HG02623 (cell line): ENCODE measurements at regions not wholly inside any gene's neighbourhood (a gene's known extent, or its start where the extent isn't known, plus 50 kb on each side); places are given as distances from the start of the nearest gene placed in this dataset.
"Not testable (repeated sequence)": the region's sequence is repeated elsewhere in the genome, so short reads cannot be mapped to it uniquely, and the experiment has no call there.

ENCODE experiments used
- ATAC-seq: cut with Tn5 transposase; IDR thresholded peaks from one replicate; pipeline ENCODE4 v1.9.1; 2021; ENCODE audit warnings: moderate library complexity; ENCODE audit not compliant: unreplicated experiment

DNA sequence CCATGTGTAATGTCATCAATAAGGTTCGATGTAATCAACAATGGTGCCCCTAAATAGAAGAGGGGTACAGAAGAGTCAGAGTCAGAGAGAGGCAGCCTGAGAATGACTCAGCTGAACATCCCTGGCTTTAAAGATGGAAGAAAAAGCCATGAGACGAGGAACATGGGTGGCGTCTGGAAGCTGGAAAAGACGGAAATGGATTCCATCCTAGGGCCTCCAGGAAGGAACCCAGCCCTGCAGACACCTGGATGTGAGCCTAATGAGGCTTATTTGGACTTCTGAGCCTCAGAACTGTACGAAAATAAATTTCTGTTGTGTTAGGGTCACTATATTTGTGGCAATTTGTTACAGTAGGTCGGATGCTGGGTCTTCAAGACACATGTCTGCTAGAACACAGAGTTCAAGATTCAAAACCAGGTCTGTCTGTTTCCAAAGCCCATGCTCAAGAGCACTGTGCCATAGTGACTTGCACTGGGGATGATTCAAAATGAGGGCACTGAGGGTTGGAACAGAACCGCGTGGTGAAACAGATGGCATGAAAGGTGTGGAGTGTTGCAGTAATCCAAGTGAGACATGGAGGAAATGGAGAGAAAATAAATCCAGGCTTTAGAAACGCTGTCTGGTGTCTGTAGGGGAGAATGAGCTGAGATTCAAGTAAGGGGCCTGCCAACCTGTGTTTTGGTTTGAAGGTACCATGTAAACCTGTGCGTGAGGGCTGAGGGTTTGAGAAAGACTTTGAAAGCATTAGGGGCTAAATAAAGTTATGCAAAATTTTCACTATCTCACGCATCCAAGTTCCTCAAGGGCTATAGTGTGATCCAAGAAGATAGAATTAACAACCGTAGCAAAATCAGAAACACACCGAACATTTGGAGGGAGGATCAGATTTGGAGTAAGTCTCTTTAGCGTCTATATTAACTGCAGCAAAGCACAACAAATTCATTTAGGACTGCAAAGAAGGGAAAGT lies 849.1 kb upstream of the AUTS2 start:
- no peak for ATAC-seq

DNA sequence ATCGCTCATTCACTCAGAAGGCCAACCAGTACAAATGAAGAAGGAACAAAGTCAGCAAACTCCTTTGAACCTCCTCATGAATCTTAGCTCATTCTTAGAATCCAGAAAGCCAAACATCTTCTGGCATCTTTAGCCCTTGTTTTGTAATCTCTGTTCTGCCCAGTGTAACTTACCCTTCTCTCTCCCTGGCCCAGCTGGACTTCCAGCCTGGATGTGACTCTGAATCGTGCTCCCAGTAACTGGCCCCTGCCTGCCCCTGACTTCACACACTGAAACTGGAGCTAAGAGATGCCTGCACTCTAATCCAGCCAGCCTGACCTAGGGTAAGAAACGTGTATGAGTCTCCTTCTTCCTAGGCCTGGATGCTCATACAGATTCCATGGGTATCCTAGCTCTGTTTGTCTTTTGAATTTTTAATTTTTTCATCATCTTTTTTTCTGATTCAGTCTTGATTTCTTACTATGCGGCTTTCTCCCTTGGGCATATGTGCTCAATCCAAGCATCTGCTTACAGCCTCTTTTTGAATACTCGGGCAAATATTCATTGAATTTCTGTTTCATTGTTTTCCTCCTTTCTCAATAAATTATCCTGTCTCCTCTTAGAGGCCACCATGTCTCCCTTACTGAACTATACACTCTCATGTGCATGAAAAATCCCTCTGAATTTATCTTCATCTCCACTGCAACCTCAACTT lies 845.6 kb upstream of the AUTS2 start:
- ATAC-seq = no peak

DNA sequence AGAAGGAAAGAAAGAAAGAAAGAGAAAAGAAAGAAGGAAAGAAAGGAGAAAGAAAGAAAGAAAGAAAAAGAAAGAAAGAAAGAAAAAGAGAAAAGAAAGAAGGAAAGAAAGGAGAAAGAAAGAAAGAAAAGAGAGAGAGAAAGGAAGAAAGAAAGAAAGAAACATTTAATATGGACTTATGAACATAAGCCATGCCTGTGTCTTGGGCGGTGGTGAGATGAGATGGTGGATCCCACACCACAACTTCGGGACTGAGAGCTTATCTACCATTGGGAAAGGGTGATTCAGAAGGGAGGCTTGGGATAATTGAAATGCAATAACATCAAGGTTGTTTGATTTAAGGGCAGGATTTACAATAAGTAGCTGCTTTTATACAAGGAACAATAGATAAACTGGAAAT lies 843.9 kb upstream of the AUTS2 start:
- ATAC-seq = no peak

DNA sequence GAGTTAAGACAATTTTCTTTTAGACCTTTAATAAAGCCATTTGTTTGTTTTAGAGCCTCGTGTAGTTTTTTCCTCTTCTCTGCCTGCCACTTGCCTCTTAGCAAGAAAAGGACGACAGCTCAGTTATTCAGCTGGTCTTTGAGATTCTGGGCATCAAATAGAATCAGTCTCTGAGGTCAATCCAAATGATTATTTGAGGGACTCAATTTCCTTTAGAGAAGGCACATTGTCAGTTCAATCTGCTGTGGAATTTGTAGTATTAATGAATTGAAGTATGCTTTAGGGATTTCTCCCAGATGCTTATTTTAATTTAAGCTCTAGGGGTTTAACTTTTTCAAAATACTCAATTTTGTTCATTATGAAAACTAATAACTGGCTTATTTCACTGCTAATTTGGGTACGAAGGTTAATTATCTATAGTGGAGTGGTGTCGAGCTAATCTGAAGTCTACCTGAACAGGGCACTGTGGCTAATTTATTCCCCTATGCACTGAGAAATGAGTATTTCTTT lies 841.2 kb upstream of the AUTS2 start:
- no peak for ATAC-seq

DNA sequence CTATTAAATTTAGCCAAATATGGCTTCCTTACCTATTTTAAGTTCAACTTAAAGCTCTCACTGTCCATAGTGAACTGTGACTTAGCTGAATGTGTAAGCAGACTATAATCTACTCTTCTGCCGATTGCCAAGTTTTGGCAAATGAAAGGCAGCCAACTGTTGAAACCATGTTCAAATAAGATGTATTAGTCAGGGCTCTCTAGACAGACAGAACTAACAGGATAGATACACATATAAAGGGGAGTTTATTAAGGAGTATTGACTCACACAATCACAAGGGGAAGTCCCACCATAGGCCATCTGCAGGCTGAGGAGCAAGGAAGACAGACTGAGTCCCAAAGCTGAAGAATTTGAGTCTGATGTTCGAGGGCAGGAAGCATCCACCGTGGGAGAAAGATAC lies 837.7 kb upstream of the AUTS2 start:
- no peak for ATAC-seq

DNA sequence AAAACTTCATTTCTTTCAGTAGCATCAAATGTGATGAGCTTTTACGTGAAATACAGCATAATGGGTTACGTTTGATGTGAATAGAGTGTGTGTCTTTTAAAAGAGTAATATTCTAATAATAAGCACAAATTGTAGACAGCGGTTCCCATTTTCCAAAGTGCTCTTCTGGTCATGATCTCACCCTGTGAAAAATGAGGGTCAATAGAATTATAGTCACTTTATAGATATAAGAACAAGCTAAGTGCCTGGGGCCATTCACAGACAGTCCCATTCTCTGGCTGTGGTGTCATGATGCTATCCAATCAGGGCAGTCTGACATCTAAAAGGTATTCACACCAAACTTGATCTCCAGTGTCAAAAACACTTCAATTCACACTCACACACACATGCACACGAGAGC lies 830.8 kb upstream of the AUTS2 start:
- no peak for ATAC-seq

DNA sequence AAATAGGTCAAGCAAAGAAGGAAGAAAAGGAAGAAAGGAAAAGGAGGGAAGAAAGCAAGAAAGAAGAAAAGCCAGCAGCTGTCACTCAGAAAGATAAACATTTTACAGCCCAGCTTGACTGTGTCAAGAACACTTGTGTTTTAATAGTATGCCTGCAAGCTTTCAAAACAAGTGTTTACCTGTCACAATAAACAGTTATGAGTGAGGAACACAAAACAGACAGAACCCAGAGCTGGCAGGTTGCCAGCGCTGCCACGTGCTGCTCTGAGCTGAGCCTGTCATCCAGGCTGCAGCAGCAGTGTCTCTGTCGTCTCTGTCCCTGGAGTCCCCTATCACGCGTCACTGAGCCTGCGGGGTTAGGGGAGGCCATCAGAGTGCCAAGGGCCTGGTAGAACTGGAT lies 827.6 kb upstream of the AUTS2 start:
- no peak for ATAC-seq

DNA sequence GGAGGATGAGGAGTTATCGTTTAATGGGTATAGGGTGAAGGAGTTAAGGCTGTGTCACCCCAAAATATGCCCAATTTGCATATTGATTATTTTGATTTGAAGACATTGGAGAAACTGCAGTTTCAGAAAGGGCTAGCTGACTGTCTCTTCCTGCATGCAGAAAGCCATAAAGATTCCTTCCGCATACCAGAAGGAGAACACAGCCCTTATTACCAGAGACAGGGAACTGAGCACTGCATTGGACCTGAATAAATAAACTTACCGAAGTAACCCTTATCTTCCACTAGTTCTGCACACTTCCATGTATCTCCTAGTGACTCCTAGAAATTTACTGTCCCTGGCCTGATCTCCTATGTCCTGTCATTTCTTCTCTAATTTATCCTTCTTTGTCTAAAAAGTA lies 821.9 kb upstream of the AUTS2 start:
- no peak for ATAC-seq

DNA sequence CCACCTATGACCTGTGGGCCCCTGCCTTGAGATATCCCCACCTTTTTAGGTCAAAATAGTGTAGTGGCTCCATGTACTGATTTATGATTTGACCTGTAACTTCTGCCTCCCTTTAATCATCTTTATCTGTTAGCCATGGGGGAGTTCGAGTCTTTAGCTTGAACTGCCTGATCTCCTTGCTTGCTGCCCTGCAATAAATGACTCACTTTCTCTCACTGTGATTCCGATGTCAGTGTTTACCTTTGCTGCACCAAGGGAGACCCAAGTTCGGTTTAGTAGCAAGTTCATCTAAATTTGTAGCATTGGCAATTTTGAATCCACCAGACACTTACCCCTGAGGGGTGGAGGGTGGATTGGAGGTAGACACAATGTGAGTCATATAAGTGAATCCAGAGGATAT lies 814.6 kb upstream of the AUTS2 start:
- no peak for ATAC-seq

DNA sequence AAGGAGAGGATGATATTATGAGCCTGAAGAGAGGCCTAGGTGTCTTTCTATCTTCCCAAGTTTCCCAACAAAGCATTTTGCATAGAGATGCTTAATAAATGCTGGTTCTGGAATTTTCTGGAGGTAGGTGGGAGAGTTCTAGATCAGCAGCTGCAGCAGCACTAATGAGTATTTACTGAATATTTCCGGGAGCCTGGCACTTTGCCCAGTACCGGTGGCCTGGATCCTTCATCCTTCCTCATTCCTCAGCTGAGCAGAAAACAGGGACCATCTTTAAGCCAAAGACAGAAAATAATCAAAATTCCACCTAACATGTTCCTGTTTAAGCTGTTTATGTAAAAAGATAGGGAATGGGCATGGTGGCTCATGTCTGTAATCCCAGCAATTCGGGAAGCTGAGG lies 813.2 kb upstream of the AUTS2 start:
- ATAC-seq = no peak

DNA sequence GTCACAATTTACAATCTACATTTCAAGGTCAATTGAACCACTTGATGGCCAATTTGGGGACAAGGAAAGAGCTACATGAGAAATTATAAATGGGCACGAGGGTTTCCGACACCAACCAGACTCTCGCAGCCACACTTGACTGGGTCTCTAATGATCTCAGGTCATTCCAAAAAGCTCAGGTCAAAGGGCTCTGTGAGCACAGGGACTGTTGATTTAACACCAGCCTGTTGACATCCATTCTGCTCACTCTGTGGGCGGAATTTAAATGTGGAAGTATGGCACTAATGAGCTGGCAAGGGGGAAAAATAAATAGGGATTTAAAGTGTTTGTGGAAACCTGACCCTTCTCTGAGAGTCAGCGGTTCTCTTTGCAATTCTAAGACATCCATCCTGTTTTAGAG lies 810.7 kb upstream of the AUTS2 start:
- no peak for ATAC-seq

DNA sequence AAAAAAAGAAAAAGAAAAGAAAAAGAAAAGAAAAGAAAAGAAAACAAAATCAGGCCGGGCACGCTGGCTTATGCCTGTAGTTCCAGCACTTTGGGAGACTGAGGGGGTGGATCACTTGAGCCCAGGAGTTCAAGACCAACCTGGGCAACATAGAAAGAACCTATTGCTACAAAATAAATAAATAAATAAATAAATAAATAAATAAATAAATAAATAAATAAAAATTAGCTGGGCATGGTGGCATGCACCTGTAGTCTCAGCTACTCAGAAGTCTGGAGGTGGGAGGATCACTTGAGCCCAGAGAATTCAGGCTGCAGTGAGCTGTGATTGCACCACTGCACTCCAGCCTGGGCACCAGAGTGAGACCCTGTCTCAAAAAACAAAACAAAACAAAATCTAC lies 809.7 kb upstream of the AUTS2 start:
- not testable (repeated sequence) for ATAC-seq

DNA sequence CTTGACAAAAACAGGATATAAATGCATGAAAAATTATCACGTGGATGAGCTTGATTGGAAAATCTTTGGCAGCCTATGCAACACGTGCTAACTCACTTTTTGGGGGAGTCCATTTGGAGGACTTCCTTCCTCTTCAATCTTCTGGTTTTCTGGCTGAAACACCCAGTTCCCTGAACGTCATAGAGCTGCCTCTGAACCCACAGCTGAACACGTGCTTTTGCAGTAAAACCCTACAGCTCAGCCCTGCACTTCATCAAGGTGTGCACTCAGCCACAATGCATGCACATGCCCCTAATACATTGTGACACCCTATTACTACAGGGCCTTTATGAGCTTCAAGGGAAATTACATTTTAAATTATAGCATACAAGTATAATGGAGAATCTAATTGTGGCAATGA lies 808.7 kb upstream of the AUTS2 start:
- ATAC-seq = no peak

DNA sequence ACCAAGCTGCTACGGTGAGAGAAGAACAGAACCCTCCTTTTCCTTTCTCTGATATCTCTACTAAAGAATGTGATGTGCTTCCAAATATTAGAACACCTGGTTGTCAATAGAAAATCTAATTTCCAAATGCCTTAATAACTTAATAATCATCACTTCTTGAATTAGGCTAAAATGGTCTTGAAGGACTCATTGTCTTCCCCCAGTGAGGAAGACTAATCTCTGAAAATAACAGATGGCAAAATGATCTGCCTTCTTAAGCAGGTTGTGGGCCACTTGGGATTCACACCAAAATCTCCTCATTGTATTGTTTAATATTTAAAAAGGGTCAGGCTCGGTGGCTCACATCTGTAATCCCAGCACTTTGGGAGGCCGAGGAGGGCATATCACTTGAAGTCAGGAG lies 805.9 kb upstream of the AUTS2 start:
- ATAC-seq = no peak

DNA sequence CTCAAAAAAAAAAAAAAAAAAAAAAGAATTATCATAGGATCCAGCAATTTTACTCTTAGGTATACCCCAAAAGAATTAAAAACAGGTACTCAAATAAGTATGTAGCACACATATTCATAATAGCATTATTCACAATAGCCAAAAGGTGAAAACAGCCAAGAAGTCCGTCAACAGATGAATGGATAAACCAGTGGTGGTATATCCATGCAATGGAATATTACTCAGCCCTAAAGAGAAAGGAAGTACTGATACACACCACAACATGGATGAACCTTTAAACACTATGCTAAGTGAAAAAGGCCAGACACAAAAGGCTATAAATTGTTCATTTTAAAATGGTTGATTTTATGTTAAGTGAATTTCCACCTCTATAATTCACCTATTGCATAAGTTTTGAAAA lies 804.8 kb upstream of the AUTS2 start:
- ATAC-seq = no peak

DNA sequence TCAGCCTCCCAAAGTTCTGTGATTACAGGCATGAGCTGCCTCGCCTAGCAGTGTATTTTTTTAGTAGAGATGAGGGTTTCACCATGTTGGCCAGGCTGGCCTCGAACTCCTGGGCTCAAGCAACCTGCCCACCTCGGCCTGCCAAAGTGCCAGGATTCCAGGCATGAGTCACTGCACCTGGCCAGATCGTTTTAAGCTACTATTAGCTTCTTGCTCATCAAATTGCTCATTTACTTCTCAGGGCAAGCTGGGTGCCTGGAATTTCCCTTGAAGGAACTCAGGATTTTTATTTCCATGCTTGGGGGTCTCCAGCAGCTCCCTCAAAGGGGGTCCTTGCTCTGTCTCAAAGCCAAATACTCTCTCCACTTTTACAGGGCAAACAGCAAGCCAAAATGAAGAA lies 798.0 kb upstream of the AUTS2 start:
- ATAC-seq = no peak

DNA sequence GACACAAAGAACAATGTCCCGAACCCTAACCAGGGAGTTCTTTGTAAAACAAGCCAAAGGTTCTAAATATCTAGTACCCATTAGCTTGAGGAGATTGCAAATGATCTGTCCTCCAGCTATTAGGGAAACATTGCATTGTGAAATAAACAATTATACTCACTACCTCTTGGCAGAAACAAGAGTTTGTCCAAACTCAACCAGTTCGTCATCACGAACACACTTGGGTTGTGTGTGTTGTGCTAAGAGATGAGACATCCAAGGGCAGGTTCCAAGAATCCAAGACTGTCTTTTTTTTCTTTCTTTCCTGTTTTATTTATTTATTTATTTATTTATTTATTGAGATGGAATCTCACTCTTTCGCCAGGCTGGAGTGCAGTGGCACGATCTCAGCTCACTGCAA lies 793.1 kb upstream of the AUTS2 start:
- ATAC-seq = no peak

DNA sequence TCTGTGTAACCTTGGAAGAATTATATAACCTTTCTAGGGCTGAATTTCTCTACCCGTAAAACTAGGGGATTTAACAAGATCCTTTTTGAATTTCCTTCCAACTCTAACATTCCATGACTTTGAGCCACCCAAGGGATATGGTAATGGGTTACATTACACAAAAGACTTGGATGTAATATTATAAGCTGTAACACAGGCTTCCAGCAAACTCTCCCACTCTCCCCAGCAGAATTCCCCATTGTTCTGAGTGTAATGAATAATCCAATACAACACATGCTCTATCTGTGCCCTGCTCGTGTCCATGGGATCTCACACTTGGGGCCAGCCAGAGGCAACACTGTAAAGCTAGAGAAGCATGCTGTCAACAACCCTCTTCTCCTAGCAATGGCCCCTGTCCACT lies 790.6 kb upstream of the AUTS2 start:
- no peak for ATAC-seq

DNA sequence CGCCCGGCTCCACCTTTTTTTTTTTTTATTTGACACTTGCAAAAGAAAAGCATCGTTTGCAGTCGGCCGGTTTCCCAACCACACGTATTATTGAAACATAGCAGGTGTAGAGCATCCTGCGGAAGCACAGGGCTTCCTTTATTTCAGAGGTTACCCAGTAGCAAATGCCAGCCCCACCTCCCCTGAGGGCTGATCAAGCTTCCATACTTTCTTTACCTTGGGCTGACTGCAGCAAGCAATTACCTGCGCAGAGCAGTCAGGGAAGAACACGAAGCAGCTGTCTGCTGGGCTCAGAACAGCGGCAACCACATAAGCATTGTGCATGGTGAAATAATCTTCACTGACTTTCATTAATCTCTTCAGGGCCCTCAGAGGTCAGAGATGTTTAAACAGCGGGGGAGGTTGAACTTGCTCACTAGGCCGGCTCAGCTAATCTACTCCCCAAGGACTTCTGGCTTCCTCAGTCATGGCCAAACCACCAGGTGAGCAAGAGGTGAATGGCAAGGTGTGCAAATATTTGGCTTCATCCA lies 784.7 kb upstream of the AUTS2 start:
- ATAC-seq = no peak

DNA sequence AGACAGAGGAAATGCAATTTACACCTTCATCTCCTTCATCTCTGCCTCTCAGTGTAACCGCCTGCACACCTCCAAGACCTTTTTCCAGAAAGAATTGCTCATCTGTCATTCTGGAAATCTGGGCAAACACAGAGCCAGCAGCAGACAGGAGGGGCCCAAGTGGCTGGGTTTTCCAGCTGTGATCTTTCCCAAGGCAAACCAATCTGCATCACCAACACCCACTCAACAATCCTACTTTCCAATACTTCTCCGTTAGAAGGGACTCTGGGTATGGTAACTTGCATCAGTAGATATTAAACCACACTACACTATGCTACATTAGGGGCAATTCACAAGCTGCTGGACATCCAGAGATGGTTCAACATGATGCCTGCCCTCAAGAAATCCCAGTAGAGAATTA lies 781.8 kb upstream of the AUTS2 start:
- no peak for ATAC-seq

DNA sequence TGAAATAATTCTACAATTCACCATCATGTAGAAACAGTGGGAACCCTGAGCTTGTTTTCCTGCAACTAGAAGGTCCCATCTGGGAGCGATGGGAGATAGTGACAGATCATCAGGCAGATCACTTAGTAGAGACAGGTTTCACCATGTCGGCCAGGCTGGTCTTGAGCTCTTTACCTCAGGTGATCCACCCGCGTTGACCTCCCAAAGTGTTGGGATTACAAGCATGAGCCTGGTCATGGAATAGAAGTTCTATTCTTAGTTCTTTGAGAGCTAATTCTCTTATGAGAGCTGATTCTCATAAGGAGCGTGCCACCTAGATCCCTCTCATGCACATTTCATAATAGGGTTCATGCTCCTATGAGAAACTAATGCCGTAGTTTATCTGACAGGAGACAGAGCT lies 778.0 kb upstream of the AUTS2 start:
- no peak for ATAC-seq

DNA sequence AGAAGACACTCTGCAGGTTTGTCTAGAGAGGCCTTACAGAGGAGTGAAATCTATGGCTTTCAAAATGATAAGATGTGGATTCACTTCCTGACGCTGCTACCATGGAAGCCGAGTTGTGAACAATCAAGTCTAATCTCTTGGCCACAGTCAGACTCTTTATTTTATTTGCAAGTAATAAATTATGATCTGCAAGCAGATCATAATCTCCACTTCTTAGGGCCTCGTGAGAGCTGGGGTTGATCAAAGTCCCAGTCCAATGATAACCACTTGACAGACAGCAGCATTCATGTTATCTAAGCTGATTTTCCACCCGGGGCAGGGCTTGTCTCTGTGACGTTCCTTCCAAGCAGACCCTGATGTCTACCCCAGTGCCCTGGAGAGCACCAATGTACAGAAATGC lies 776.4 kb upstream of the AUTS2 start:
- no peak for ATAC-seq
